GM18511 (cell line): ENCODE measurements at regions not wholly inside any gene's neighbourhood (a gene's known extent, or its start where the extent isn't known, plus 50 kb on each side); places are given as distances from the start of the nearest gene placed in this dataset.
A peak's percentile ranks its signal among the peaks of the same experiment; 100 is the strongest.

Experiments
- ATAC-seq: cut with Tn5 transposase; IDR thresholded peaks from one replicate; pipeline ENCODE4 v1.9.1; 2021; ENCODE audit warnings: mild to moderate bottlenecking, moderate library complexity; ENCODE audit not compliant: unreplicated experiment

DNA sequence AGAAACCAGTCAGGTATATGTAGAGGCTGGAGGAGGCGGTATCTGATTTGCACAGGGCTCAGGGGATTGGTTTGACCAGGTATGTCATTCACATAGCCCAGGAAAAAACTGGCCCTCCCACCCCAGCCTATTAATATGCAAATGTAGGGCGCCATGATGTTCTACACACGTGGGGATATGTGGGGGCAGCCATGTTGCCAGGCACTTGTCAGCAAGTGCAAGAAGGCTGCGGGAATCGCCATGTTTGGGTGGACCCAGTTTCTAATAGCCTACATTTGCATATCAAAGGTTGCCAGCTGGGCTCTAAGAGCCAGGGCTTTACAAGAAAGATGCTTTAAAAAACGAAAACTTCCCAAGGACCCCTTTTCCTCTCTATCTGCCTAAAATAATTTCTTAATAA lies 335.1 kb downstream of the SMARCA1 start:
- no peak for ATAC-seq

DNA sequence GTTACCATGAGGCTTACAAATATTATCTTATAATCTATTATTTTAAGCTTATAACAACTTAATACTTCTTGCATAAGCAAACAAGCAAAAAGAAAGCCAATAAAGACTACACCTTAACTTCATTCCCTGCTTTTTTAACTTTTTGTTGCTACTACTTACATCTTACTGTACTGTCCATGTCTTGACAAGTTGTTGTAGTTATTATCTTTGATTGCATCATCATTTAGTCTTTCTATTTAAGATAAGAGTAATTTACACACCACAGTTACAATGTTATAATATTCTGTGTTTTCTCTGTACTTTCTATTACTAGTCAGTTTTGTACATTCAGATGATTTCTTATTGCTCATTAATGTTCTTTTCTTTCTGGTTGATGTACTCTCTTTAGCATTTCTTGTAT lies 346.6 kb downstream of the SMARCA1 start:
- no peak for ATAC-seq

DNA sequence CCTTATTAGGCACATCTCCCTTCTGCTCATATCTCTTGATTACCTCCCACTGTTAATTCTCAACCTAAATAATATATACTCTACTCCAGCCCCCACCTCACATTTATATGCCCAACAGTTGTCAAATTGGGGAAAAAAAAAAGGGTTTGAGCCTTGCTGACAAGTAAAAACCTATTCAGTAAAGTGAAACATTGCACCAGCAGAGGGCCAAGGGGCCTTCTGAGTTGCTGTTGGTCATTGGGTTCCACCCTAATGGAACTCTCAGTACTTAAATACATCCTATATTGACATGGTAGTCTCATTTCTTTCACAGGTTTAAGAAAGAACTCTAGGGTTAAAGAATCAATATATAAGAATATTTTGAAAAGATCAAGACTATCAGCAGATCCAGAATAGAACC lies 362.2 kb downstream of the SMARCA1 start:
- no peak for ATAC-seq

DNA sequence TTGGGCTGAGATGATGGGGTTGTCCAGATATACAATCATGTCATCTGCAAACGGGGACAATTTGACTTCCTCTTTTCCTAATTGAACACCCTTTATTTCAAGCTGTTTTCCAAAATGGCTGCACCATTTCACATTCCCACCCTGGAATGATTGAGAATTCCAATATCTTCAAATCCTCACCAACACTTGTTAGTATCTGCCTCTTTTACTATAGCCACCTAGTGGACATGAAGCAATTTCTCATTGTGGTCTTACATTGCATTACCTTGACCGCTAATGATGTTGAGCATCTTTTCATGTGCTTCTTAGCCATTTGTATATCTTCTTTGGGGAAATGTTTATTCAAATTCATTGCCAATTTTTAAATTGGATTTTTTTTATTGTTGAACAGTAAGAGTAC lies 364.8 kb downstream of the SMARCA1 start:
- ATAC-seq: no peak

DNA sequence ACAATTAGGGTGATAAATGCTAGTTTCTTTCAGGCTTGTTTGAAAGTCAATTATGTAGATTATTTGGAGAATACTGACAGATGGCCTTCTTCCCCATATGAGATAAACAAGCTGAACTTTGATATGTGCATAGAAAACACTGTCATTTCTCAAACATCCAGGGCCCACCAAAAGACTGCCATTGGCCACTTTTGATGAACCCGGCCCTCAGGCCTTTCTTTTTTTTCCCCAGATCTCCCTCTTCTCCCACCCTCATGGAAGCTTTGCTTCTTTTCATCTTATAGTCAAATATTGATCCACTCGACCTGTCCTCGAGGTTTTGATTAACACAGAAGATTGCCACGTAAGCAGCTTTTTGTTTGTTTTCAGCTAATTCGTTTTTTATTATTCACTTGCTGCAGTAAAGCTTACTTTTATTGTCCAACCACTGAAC lies 377.4 kb downstream of the SMARCA1 start:
- ATAC-seq: no peak

DNA sequence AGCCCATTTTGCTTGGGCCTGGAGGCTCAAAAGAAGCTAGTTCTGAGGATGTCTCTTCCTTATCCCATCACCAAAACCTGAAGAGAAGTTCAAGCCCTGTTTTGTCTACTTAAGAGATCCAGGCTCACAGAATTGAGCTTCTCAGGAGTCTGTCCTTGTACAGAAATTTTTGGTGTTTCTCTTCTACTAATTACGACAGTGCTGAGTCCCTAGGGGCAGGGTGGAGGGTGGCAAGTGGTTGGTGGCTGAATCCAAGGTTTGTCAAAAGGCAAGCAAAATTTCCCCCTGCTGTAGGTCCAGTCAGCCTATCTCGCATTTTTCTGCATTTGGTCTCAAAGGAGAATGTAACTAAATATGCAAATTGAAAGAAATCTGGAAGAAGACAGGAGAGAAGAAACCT lies 377.9 kb downstream of the SMARCA1 start:
- ATAC-seq: no peak

DNA sequence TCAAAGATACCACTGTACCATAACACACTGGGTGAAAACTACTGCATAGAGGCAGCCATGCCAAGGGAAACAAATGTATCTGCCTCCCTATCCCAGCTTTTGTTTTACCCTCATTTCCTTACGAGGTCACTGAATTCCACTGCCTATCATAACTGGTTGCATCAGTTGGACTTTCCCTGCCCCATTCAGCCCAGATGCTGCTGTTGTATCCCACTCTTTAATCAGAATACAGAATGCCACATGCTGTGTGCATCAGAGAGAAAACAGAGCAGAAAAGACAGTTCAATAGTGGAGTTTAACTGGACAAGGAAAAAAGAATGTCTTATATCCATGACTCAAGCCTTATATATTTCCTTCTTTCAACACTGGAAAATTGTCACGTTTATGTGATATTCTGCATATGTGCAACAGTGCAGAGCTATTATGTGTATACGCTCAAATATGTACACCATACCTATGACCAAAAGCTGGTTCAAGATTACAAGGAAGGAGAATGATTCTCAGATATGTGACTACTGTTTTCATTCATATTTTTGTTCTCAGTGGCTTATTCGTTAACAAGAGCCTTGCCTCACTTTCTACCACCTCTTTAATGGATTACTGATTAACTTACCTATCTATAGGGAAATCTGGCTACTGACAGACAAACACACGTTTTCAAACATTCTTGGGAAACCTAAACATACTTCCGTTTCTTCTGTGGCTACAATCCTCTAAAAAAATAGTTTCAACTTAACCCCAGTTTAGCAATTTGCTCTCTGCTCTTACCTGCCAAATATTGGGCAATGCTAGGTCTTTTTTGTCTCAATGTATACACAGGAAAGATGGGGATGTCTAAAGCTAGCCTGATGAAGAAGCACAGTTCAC lies 378.9 kb downstream of the SMARCA1 start:
- no peak for ATAC-seq

DNA sequence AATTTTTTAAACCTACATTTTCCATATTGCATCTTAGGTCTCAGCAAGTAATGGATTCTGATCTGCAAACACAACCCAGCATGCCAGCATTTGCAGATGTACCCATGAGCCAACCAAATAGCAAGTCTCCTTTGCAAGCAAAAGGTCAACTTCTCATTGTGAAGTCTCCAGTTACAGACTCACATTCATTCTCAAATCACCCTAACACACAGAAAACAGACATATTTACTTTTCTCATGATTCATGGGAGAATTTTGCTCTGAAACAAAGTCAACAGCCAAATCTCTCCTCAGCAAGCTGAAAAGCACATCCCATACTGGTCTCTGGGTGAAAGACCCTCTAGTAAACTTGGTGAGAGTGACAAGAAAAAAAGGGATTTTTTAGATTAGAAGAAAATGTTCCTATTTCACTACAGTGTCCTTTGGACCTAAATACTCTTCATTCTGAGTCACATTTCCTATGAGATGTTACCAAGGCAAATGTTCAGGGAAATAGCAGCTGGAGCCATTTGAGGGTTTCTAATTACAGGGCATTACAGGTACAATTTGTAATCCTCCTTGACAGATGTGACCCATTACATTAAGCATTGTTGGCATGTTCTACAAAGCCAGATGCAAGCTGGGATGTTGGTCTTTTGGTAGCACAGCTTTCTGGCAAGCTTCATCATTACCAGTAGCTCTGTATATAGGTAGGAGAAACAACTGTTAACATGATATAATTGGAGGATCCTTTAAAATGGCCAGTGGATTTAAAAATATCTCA lies 383.3 kb downstream of the SMARCA1 start:
- no peak for ATAC-seq

DNA sequence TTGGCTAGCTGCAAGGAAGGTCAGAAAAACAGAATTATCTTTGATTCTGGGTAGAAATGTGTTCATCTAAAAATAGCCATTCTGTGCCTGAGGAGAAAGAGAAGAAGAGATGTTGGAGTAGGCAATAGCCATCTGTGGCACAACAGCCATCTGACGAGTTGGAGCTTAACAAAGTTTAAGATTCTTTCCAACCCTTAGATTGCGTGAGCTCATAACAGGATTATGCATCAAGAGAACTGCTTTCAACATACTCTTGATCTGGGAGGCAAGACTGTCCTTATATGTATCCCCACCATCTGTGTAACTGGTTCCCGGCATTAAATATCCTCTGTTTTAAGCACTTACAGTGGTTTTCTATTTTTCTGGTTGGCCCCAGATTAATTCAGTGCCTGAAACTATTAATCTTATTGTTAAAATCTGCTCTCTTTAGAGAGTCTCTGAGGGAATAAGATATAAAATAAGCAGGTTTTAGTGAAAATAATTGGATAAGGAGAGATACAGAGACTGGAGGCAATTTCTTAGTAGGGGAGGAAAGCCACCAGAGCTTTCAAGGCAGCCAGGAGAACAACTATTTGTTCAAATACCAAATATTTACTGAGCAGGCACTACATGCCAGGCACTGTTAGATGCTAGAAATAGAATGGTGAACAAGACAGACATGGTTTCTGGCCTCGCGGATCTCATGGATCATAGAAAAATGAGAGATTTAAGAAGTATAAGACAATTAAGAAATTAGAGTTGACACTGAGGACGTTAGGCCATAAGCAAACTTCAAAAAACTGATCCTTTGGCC lies 398.0 kb downstream of the SMARCA1 start:
- no peak for ATAC-seq

DNA sequence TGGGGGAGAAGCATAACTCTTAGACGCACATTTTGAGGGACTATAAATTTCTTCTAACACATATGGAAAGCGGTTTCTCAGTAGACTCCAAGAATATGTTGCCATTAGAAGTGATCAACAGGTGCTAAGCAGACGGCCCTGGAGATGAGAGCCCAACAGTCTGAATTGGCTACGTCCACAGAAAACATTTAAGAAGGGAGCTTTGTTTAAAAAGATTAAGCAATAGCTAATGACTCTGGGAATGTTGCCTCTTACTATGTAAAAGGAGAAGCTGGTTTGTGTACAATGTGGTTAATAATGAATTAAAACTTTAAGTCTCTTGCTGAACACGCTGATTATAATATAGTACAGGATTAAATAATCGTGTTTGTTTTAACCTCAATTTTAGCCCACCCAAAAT lies 399.5 kb downstream of the SMARCA1 start:
- no peak for ATAC-seq

DNA sequence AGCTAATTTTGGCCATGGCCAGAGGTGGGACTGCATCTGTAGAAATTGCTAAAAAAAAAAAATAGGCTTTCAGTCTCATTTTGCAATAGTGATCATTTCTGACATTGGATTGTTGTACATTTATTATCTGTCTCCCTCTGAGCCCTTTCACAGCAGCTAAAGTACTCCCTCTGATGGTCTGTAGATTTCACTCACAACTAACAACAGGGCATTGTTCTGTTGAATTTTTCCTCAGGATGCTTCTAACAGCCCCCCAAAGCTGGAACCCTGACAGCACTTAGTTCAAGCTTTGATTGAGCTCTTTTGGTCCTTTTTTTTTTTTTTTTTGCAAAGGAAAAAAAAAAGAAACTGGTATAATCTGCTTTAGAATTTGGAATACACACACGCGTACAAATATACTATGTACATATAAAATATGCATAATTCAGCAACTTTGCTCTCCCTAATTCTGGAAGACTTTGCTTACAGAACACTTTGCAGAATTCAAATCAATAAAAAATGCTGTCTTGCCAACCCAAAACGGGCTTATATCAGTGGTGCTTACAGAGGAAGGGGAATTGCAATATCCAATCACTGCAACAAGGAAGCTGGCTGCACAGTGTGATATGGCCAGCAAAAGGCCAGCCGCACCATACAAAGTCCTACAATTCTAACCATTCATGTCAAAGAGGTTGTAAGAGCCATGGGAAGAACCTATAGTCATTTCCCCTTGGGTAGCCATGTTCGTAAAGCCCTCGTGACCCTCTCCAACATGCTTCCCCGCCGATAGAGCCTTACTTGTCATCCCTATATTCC lies 406.4 kb downstream of the SMARCA1 start:
- ATAC-seq: no peak

DNA sequence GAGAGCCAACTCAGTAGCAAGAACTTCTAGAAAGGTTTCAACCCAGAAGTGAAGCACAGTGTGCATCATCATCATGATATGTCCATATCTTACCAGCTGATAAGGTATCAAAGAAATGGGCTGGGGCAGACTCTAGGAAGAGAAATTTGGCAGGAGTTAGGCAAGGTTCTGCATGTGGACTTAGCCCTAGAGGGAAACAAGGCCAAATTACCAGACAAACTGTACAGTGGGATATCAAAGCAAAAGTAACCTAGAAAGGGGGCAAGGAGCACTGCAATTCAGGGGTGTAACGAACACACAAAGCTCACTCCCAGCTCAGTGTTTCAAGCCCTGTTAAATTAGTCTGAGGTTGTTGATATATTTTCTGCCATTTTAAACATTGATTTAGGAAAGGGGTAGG lies 407.4 kb downstream of the SMARCA1 start:
- ATAC-seq: no peak

DNA sequence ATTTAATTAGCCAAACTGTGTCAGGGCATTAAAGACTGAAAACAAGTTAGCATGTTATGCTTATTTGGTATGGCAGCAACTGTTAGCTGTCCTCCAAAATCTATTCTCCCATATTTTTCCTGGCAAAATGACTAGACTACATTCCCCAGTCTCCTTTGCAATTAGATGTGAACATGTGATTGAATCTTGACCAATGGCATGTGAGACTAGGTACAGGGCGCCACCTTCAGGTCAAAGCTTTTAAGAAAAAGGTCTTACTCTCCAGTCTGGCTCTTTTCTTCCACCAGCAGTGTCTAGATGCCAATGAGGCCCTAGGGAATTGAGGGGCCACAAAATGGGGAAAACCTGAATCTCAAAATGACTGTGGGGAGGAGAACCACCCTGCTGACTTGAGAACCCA lies 408.2 kb downstream of the SMARCA1 start:
- peak; percentile 89 for ATAC-seq

DNA sequence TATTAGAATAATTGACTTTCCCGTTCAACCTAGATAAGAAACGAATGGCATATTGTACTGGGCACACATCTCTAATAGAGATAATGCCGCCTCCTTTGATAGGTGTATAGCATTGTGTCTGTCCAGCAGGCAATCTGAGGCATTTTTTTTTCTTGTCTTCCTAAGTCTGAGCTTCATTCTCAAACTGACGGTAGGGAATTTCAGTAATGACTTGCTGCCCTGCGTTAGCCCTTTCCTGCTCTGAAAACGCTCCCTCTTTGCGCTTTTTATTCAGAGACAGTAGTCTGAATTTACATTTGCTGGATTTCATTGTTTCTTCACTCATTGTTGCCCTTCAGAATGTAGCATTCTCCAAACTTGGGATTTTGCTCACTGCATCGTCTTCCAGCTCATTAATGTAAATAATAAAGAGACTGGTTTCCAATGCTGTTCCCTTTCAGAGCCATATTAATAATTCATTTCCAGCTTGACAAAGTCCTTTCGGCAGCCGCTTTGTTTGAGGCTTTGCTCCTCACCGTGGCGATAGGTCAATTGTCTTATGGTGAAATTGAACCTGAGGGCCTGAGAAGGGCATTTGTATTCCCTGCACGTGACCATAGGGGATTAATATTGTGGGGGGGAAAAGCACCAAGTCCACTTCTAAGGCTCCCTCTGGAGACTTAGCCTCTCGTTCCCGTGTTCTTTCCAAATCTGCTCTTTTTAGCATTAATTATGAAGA lies 412.1 kb downstream of the SMARCA1 start:
- ATAC-seq: no peak

DNA sequence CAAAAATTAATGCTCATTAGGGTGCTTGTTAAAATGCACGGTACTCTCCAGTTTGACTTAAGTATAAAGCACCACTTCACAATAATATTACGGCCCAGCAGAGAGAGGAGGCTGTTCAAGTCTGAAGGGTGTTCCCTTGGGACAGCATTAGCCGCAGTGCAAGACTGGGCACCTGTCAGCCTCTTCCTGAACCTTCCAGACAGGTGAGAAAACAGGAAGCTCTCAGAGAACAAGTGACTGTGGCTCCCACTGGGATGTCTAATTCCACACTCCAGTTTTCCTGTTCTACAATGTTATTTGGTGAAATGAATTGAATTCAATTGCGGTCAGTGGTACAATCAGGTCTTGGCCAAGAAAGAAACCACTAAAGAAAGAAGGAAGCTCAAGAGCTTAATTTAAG lies 414.4 kb downstream of the SMARCA1 start:
- ATAC-seq: no peak

DNA sequence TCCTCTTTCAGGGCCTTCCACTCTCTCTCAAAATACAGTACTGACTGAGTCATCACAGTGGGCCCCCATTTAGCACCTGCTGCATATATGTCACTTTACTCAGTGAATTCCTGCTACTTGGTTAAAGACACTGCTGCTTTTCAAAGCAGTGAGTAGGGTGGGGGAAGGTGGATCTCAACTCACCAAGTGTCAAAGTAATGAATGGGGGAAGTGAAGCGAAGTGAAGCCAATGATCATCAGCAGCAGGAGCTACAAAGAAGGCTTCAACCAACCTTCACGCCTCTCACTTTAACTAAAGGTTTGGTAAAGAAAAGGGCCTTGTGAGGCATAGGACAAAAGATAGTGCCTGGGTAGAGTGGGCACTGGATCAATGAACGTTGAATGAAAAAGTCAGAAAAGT lies 424.1 kb downstream of the SMARCA1 start:
- no peak for ATAC-seq

DNA sequence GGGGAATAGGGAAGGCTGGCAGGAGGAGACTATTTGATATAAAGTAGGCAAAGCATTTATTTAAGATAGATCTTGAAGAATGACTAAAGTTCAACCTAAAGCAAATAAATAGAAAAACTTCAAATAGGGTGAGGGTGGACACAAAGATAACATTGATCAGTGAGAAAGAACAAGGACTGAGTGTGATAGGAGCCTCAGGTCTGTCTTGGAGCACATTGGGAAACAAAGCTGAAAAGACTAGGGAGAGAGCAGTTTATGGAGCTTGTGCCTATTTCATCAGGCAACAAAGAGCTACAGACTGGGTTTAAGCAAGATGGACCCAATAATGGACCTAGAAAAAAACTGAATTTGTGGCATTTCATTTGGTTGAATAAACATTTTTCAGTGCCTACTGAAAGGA lies 425.6 kb downstream of the SMARCA1 start:
- no peak for ATAC-seq

DNA sequence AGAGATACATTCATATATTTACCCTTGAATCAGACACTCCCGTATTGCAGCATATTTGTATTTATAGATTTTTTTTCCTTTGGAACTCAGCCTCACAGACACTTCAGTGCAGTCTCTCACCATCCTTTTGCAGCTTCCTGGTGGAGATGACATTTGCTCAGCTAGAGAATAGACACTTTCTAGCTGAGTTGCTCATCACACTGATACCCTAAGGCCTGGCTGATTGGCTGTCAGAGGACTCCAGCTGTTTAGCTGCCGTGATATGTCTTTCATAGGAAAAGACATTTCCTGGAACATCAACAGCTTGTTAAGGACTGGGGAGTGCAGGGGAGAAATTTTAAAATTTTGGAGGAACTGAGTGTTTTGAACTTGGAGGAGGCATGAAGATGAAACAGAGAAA lies 429.6 kb downstream of the SMARCA1 start:
- ATAC-seq: no peak

DNA sequence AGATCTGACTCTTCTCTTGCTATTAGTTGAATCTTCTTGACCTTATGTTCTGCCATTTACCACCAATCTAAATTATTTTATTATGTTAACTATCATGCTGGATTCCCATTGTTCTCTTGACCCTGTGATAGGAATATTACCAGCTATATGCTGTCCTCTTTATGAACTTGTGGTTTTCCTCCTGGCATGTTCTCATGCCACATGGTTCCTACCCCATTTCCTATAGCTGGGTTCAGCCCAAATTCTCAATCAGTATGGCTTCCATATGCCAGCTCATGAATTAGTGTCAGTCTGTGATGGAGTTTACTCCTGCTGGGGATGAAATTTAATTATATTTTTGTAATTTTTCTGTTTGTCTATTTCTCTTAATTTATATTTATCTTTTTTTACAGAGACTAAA lies 430.5 kb downstream of the SMARCA1 start:
- ATAC-seq: no peak

DNA sequence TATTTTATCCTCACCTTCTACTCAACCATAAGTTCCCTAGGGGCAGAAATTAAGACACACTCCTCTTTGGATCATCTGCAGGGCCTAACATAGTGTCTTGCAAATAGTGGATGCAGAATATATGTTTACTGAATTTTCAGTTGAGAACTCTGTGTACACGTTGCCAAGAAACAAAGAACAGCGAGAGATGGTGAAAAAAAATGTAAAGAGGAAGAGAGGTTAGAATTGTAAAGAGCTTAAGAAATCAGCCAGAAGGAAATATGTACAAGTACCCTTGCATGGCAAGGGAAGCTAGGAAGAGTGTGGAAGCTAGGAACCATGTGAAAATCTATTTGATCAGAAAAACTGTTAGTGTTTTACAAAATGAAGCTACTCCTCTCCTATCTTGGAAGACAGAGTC lies 431.0 kb downstream of the SMARCA1 start:
- no peak for ATAC-seq
